PC-9 (cell line): ENCODE measurements at regions not wholly inside any gene's neighbourhood (a gene's known extent, or its start where the extent isn't known, plus 50 kb on each side); places are given as distances from the start of the nearest gene placed in this dataset.

Source experiments
- BruUV-seq: library from RNA; stranded (reverse); fragments of 400-500 nt; replicated peaks from 2 replicates; lab custom pipeline; 2021; lab: Mats Ljungman, UMichigan
- CTCF ChIA-PET: fragments of 300-600 bp; sonication (Branson Sonifier 250); formaldehyde crosslinking; loops from one replicate; lab custom pipeline; 2022; ENCODE audit warnings: antibody characterized with exemption; lab: Charles Lee
- POLR2A ChIA-PET: fragments of 300-600 bp; sonication (Branson Sonifier 250); formaldehyde crosslinking; loops from one replicate; lab custom pipeline; 2022; ENCODE audit warnings: antibody characterized with exemption; ENCODE audit not compliant: unreplicated experiment; lab: Charles Lee
- DNase-seq, 2 experiments: peaks; one replicate each; pipeline versions ENCODE4 v3.0.0 to v3.0.0-alpha.2; 2015 to 2022; ENCODE audit warnings: mixed read lengths in 1 of 2
- H2AFZ ChIP-seq: fragments of 200-600 bp; sonication (generic); 2 replicates; pipeline ENCODE4 v1.8.1; 2017; ENCODE audit warnings: antibody characterized with exemption
- H3F3A ChIP-seq: fragments of 200-600 bp; sonication (generic); 2 replicates; pipeline ENCODE4 v1.8.1; 2017; ENCODE audit warnings: antibody characterized with exemption, mild to moderate bottlenecking, low read depth; ENCODE audit not compliant: insufficient read depth
- H3K27ac ChIP-seq: fragments of 200-600 bp; sonication (generic); 2 replicates; pipeline ENCODE4 v1.6.1; 2016; ENCODE audit warnings: mixed run types
- H3K27me3 ChIP-seq: fragments of 200-600 bp; sonication (generic); 2 replicates; pipeline ENCODE4 v1.6.1; 2016; ENCODE audit warnings: low read depth, mixed run types; ENCODE audit not compliant: insufficient read depth
- H3K36me3 ChIP-seq: fragments of 200-600 bp; sonication (generic); 2 replicates; pipeline ENCODE4 v1.6.1; 2016; ENCODE audit warnings: low read depth, mixed run types
- H3K4me1 ChIP-seq: fragments of 200-600 bp; sonication (generic); replicated peaks from 2 replicates; pipeline ENCODE4 v1.6.1; 2016; ENCODE audit warnings: mixed run types; ENCODE audit not compliant: insufficient read depth
- H3K4me2 ChIP-seq: fragments of 200-600 bp; sonication (generic); 2 replicates; pipeline ENCODE4 v1.6.1; 2017; ENCODE audit warnings: mixed run types
- H3K4me3 ChIP-seq: fragments of 200-600 bp; sonication (generic); 2 replicates; pipeline ENCODE4 v1.6.1; 2016; ENCODE audit warnings: mixed run types
- H3K79me2 ChIP-seq: fragments of 200-600 bp; sonication (generic); 2 replicates; pipeline ENCODE4 v1.6.1; 2017; ENCODE audit warnings: low read depth, mixed run types
- H3K9me2 ChIP-seq: fragments of 200-600 bp; sonication (generic); 2 replicates; pipeline ENCODE4 v1.8.1; 2017; ENCODE audit warnings: mild to moderate bottlenecking; ENCODE audit not compliant: insufficient read depth
- H3K9me3 ChIP-seq: fragments of 200-600 bp; sonication (generic); 2 replicates; pipeline ENCODE4 v1.8.1; 2016; ENCODE audit warnings: low read depth; ENCODE audit not compliant: insufficient read depth
- H4K20me1 ChIP-seq: fragments of 200-600 bp; sonication (generic); 2 replicates; pipeline ENCODE4 v1.8.1; 2017; ENCODE audit not compliant: insufficient read depth
- CTCF ChIP-seq: fragments of 200-600 bp; sonication (generic); conservative IDR thresholded peaks from 2 replicates; pipeline ENCODE4 v1.6.1; 2017; ENCODE audit warnings: mixed run types, antibody characterized with exemption, mild to moderate bottlenecking, moderate library complexity
- EZH2 ChIP-seq: fragments of 200-600 bp; sonication (generic); IDR thresholded peaks from 2 replicates; pipeline ENCODE4 v1.8.0; 2017; ENCODE audit warnings: antibody characterized with exemption, low read depth
- intact Hi-C: fragments of 100-400 bp; cut with micrococcal nuclease; formaldehyde crosslinking; loops from one replicate; pipeline ENCODE4 v1.10.0; 2022; ENCODE audit not compliant: unreplicated experiment

DNA sequence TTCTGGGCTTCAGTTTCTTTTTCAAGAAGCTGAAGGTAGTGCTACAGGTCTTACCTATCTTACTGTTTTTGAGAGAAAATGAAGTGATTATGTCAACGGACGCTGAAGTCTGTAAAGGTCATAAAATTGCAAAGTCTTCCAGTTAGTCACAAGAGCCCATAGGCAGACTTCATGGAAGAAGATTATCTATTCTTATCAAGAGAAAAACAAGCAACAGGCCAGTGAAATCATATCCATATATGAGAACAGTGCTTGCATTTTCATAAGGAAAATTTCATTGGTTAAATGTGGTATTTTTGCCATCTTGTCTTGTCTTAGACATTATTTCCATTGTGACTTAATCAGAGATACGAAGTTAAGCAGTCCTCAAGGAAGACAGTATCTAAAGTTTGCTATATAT, 412.7 kb upstream of the SEL1L start:
- TF ChIP-seq CTCF (no peak), EZH2 (no peak)
- H3K4me3 ChIP-seq, result no peak overlapping the region
- no peak overlapping the region for H3K27ac ChIP-seq
- H2AFZ ChIP-seq, result no peak overlapping the region
- H3K9me3 ChIP-seq, result no peaks in the 10 kb centered on the region
- H3K79me2 ChIP-seq, result no peaks in the 10 kb centered on the region
- CTCF ChIA-PET, result no interaction called here
- H3K9me2 ChIP-seq, result no peaks in the 10 kb centered on the region
- no peaks in the 10 kb centered on the region for H4K20me1 ChIP-seq
- no peak for DNase-seq
- no peaks in the 10 kb centered on the region for H3K27me3 ChIP-seq
- intact Hi-C loops, result no loop called here
- POLR2A ChIA-PET, result no interaction called here
- no peaks in the 10 kb centered on the region for H3K36me3 ChIP-seq
- BruUV-seq, result no TSS peak
- H3K4me2 ChIP-seq, result no peak overlapping the region
- no peaks in the 10 kb centered on the region for H3F3A ChIP-seq
- H3K4me1 ChIP-seq, result no peaks in the 10 kb centered on the region

- no TSS peak for BruUV-seq
Observed at GRCh38 chr14:81946834-81947798, 413.5 kb upstream of the SEL1L start.

DNA sequence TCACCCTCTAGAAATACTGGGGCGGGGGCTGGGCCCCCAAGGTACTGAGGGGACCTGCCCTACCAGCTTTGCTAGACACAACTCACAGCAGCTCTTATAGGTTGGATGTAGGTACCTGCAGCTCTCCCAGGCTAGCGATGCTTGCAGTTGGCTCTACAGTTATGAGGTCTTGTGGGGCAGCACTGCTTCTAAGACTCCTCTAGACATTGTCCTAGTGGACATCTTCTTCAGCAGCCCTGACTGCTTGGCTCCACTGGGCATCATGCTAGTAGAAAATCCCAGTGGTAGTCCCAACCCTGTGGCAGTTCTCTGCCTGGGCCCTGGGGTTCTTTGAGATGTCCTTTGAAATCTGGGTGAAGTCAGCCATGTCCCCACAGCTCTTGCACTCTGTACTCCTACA, 419.3 kb upstream of the SEL1L start:
- Histone ChIP-seq H3F3A (no peaks in the 10 kb centered on the region), H3K4me2 (no peak overlapping the region), H4K20me1 (no peaks in the 10 kb centered on the region), H2AFZ (no peak overlapping the region), H3K4me1 (no peaks in the 10 kb centered on the region), H3K9me3 (no peaks in the 10 kb centered on the region), H3K27me3 (no peaks in the 10 kb centered on the region), H3K4me3 (no peak overlapping the region), H3K9me2 (no peaks in the 10 kb centered on the region), H3K27ac (no peak overlapping the region), H3K79me2 (no peaks in the 10 kb centered on the region), H3K36me3 (no peaks in the 10 kb centered on the region)
- CTCF ChIA-PET, result no interaction called here
- POLR2A ChIA-PET, result no interaction called here
- no peak for TF ChIP-seq CTCF
- no peak for TF ChIP-seq EZH2
- BruUV-seq, result no TSS peak
- intact Hi-C loops, result no loop called here
- DNase-seq, result no peak

More at GRCh38 chr14:81946834-81947798, 413.5 kb upstream of the SEL1L start:
- Histone ChIP-seq H3K27me3 (no peaks in the 10 kb centered on the region), H3K9me2 (no peaks in the 10 kb centered on the region), H3K4me3 (no peak overlapping the region), H3K4me2 (no peak overlapping the region), H3K9me3 (no peaks in the 10 kb centered on the region), H2AFZ (no peak overlapping the region), H3K4me1 (no peaks in the 10 kb centered on the region), H4K20me1 (no peaks in the 10 kb centered on the region), H3F3A (no peaks in the 10 kb centered on the region), H3K79me2 (no peaks in the 10 kb centered on the region), H3K27ac (no peak overlapping the region), H3K36me3 (no peaks in the 10 kb centered on the region)
- POLR2A ChIA-PET, result no interaction called here
- CTCF ChIA-PET, result no interaction called here
- intact Hi-C loops, result no loop called here
- no peak for DNase-seq
- TF ChIP-seq CTCF, result no peak
- TF ChIP-seq EZH2, result no peak
